SU-DHL-6 (cell line): ENCODE measurements at regions not wholly inside any gene's neighbourhood (a gene's known extent, or its start where the extent isn't known, plus 50 kb on each side); places are given as distances from the start of the nearest gene placed in this dataset.
A peak's percentile ranks its signal among the peaks of the same experiment; 100 is the strongest.

ENCODE experiments used
- H2AFZ ChIP-seq: fragments of 200-600 bp; sonication (generic); 2 replicates; pipeline ENCODE4 v1.6.1; 2014; ENCODE audit warnings: low read depth, mild to moderate bottlenecking, moderate library complexity, mixed read lengths, antibody characterized with exemption, low read length; ENCODE audit not compliant: severe bottlenecking
- H3F3A ChIP-seq: fragments of 200-600 bp; shearing (Covaris generic); 2 replicates; pipeline ENCODE4 v1.6.0; 2016; ENCODE audit warnings: antibody characterized with exemption, mild to moderate bottlenecking; ENCODE audit not compliant: insufficient read depth
- H3K27ac ChIP-seq: fragments of 200-600 bp; sonication (generic); 2 replicates; pipeline ENCODE4 v1.5.1; 2016; ENCODE audit warnings: low read depth, mild to moderate bottlenecking, low read length, moderate library complexity, mixed read lengths
- H3K27me3 ChIP-seq: fragments of 200-600 bp; sonication (generic), shearing (Covaris generic); 2 replicates; pipeline ENCODE4 v1.6.0; 2014; ENCODE audit warnings: mild to moderate bottlenecking, low read length
- H3K36me3 ChIP-seq: fragments of 200-600 bp; sonication (generic); 2 replicates; pipeline ENCODE4 v1.6.1; 2014; ENCODE audit warnings: mild to moderate bottlenecking, low read length, mixed read lengths
- H3K4me2 ChIP-seq: fragments of 300-600, 200-600 bp; shearing (Covaris generic), sonication (generic); 2 replicates; pipeline ENCODE4 v1.6.0; 2014; ENCODE audit warnings: low read length, low read depth, mild to moderate bottlenecking; ENCODE audit not compliant: poor library complexity, severe bottlenecking
- H3K4me3 ChIP-seq: fragments of 200-600 bp; sonication (generic); 2 replicates; pipeline ENCODE4 v1.5.1; 2014; ENCODE audit warnings: antibody characterized with exemption, low read length, mild to moderate bottlenecking, mixed read lengths; ENCODE audit not compliant: insufficient read depth, poor library complexity, severe bottlenecking
- H3K79me2 ChIP-seq: fragments of 200-600 bp; sonication (generic); 2 replicates; pipeline ENCODE4 v1.6.1; 2014; ENCODE audit warnings: mild to moderate bottlenecking, low read length, moderate library complexity; ENCODE audit not compliant: insufficient read depth
- H3K9ac ChIP-seq: fragments of 200-600 bp; sonication (generic); 2 replicates; pipeline ENCODE4 v1.7.0; 2014; ENCODE audit warnings: mild to moderate bottlenecking, low read length
- H3K9me2 ChIP-seq: fragments of 200-600 bp; sonication (generic); replicated peaks from 2 replicates; pipeline ENCODE4 v1.6.1; 2014; ENCODE audit warnings: low read length; ENCODE audit not compliant: insufficient read depth
- H3K9me3 ChIP-seq: fragments of 200-600 bp; sonication (generic); 2 replicates; pipeline ENCODE4 v1.6.1; 2014; ENCODE audit warnings: low read length, mixed read lengths; ENCODE audit not compliant: insufficient read depth
- H4K20me1 ChIP-seq: fragments of 200-600 bp; sonication (generic); 2 replicates; pipeline ENCODE4 v1.6.1; 2014; ENCODE audit warnings: low read depth, mild to moderate bottlenecking, antibody characterized with exemption, low read length, moderate library complexity, mixed read lengths
- CTCF ChIP-seq: fragments of 200-600 bp; sonication (generic); IDR thresholded peaks from one replicate; pipeline ENCODE4 v1.5.1; 2017; ENCODE audit warnings: antibody characterized with exemption, mild to moderate bottlenecking, low read length, moderate library complexity; ENCODE audit not compliant: insufficient read depth, poor library complexity, severe bottlenecking
- EZH2phosphoT487 ChIP-seq: fragments of 200-600 bp; sonication (generic), shearing (Covaris generic); conservative IDR thresholded peaks from 2 replicates; pipeline ENCODE4 v1.6.1; 2018; ENCODE audit warnings: mild to moderate bottlenecking, antibody characterized with exemption, low read length, moderate library complexity, mixed read lengths

GRCh38 chr21:24050231-24050630, 1557.0 kb downstream of the MRPL39 start:
- Histone ChIP-seq H3K27ac (peak overlapping the region; percentile 63), H3K79me2 (no peaks in the 10 kb centered on the region), H3K9me3 (no peaks in the 10 kb centered on the region), H4K20me1 (no peaks in the 10 kb centered on the region), H3K4me3 (no peak overlapping the region), H3K36me3 (no peaks in the 10 kb centered on the region), H3K9ac (0 out of 2 replicates have a peak overlapping the region, but pooled peaks have one; percentile 3), H3K27me3 (no peaks in the 10 kb centered on the region), H3F3A (peaks cover 16% of the 10 kb centered on the region), H2AFZ (peak overlapping the region; percentile 65), H3K9me2 (no peaks in the 10 kb centered on the region), H3K4me2 (peak overlapping the region; percentile 55)
- TF ChIP-seq CTCF (no peak), EZH2phosphoT487 (no peak)

- H3F3A ChIP-seq = peaks cover 13% of the 10 kb centered on the region
- H3K9ac ChIP-seq = peak overlapping the region; percentile 23
- H2AFZ ChIP-seq = peak overlapping the region; percentile 91
- peak overlapping the region; percentile 23 for H3K4me3 ChIP-seq
- H3K79me2 ChIP-seq = no peaks in the 10 kb centered on the region
- H4K20me1 ChIP-seq = no peaks in the 10 kb centered on the region
- no peaks in the 10 kb centered on the region for H3K36me3 ChIP-seq
- H3K9me2 ChIP-seq = no peaks in the 10 kb centered on the region
- H3K27me3 ChIP-seq = no peaks in the 10 kb centered on the region
- peak overlapping the region; percentile 81 for H3K27ac ChIP-seq
- H3K4me2 ChIP-seq = peak overlapping the region; percentile 72
- TF ChIP-seq CTCF = no peak
- no peak for TF ChIP-seq EZH2phosphoT487
- H3K9me3 ChIP-seq = no peaks in the 10 kb centered on the region
These were observed 1560.3 kb downstream of the MRPL39 start for GRCh38 chr21:24046829-24047443.

- Histone ChIP-seq H3K36me3 (no peaks in the 10 kb centered on the region), H3K27ac (peak overlapping the region; percentile 81), H3K9me2 (no peaks in the 10 kb centered on the region), H4K20me1 (no peaks in the 10 kb centered on the region), H3K27me3 (no peaks in the 10 kb centered on the region), H3K79me2 (no peaks in the 10 kb centered on the region), H3K4me2 (peak overlapping the region; percentile 72), H3K9ac (no peak overlapping the region), H3K4me3 (no peak overlapping the region), H3K9me3 (no peaks in the 10 kb centered on the region), H2AFZ (peak overlapping the region; percentile 91), H3F3A (peaks cover 13% of the 10 kb centered on the region)
- TF ChIP-seq CTCF (peak; percentile 76), EZH2phosphoT487 (no peak)
These were observed 1561.5 kb downstream of the MRPL39 start for GRCh38 chr21:24045775-24046215.
